ENCODE measurements at regions not wholly inside any gene's neighbourhood (a gene's known extent, or its start where the extent isn't known, plus 50 kb on each side); places are given as distances from the start of the nearest gene placed in this dataset.

DNA sequence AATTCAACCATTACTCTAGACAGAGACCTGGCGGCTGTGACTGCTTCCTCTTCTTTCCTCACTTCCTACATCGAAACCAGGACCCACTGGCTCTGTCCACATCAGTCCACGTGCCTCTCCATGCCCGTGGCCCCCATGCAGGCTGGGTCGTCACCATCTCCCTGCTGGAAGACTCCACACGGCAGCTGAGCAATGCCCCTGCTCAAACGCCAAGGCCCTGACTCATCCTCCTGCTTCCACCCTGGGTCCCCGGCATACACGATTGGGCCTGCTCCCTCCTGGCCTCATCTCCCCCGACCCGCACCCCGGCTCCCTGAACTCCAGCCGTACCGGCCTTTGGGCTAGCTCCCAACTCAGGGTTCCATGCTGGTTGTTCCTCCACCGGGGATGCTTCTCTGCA is 67.2 kb upstream of the IER5L start:
- DNase-seq, result no peak

- no peak for DNase-seq
These were observed 65.0 kb upstream of the IER5L start for GRCh38 chr9:129242971-129243561.

DNA sequence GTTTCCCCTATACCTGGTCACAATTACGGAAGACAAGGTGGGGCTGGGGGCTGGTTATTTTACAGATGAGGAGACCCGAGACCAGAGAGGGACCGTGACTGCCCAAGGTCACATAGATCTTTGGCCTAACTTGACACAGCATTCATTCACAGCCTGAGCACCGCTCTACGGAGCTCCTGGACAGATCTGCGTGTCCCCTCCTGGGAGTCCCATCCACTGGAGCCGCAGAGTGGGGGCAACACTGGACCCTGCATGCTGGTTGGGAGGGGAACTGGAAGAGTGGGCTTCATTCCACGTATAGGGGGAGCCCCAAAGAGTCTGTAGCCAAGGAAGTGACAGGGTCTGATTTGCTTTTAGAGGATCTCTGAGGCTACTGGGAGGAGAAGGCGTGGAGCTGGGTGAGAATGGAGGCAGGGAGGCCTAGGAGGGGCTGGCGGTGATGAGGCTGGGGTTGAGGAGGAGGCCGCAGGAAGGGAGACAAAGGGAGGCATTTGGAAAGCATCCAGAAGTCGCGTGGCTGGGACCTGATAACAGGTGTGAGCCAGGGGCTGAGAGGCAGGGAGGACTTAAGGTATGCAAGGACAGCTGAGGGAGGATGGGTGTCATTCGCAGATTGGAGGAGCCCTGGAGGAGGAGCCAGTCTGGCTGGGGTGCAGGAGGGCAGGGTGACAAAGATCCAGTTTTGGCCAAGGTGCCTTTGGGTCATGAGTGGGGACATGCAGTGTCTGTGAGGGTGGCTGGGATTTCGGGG is 64.3 kb upstream of the IER5L start:
- no peak for DNase-seq

GRCh38 chr9:129241725-129242124 is 63.7 kb upstream of the IER5L start:
- DNase-seq, result no peak

GRCh38 chr9:129240581-129241211 is 62.6 kb upstream of the IER5L start:
- no peak for DNase-seq

- no peak for DNase-seq
These were observed 62.0 kb upstream of the IER5L start for GRCh38 chr9:129239946-129240490.

DNA sequence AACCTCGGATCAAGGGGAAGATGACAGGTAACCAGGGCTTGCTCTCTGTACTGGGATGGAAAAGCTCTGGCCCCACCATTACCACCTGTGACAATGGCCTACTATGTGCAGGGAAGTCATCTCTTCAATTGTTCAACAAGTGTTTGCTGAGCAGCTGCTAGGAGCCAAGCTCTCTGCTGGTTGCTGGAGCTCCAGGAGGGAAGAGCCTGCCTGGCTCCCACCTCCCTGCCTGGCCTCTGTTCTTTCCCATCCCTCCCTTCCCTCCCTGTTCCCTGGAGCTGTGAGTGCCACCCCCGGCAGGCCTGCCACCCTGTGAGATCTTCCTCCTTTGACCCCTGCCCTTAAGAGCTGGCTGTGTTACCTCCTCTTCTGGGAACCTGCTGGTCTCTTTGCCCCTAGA is 59.7 kb upstream of the IER5L start:
- no peak for DNase-seq

DNA sequence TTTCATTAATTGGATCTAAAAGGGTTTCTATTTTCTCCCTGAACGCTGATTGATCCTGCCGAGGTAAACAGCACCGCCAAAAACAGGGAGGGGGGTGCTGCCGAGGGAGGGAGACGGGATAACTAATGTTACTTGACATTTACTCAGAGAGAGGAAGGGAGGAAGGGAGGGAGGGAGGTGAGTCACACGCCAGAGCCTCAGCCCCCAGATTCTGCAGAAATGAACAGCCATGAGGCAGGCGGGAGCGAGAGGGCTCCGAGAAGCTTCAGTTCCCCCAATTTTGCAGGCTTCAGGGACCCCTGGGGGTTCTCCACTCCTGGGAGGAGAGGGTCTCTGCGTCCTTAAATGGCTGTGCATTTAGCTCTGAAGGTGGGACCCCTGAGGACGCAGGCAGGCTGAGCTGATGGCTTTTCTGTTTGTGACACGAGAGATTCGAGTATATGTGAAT is 59.1 kb upstream of the IER5L start:
- peak; percentile 43 for DNase-seq

GRCh38 chr9:129236441-129237145 is 58.5 kb upstream of the IER5L start:
- no peak for DNase-seq

- DNase-seq, result peak; percentile 72
These were observed 57.9 kb upstream of the IER5L start for GRCh38 chr9:129235931-129236331.

DNA sequence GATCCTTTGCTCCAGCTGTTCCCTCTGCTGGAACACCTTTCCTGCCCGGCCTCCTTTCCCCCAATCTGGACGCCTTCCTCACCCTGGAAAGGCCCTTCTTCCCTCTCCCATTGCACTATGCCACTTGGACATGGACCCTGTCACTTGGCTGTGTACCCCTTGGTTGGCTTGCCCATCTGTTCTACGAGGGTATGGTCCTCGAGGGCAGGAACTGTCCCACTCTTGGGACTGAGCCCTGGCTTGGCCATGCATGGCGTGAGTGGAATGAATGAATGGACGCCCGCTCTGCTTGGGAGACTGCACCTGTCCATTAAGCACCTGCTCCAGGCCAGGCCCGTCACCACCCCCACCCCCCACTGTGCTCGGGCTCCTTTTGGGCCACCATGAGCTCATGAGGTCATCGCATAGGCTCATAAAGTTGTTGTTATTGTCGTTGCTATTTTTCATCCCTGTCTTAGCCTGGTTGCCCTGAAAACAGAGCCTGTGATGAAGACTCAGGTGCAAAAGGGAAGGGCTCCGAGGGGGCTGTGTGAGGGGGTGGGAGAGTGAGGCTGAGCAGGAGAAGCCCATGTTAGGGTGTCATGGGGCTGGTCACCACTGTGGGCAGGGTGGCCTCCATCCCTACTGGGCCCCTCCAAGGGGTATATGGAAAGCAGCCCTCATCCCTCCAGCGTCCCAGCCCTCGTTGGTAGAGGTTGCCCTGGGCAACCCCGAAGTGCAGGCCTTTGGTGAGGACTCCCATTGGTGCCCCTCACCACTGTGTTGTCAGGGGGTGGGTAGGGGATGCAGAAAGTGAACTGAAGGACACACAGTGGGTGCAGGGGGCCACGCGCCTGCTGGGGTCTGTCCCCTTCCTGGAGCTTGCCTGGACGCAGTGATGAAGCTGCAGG is 57.2 kb upstream of the IER5L start:
- no peak for DNase-seq

GRCh38 chr9:129234491-129234890 is 56.4 kb upstream of the IER5L start:
- no peak for DNase-seq

- DNase-seq, result no peak
These were observed 55.0 kb upstream of the IER5L start for GRCh38 chr9:129232839-129233591.

GRCh38 chr9:129231759-129232158 is 53.7 kb upstream of the IER5L start:
- DNase-seq, result no peak

GRCh38 chr9:129231022-129231739 is 53.1 kb upstream of the IER5L start:
- DNase-seq, result no peak

- no peak for DNase-seq
These were observed 52.2 kb upstream of the IER5L start for GRCh38 chr9:129230302-129230701.

All from activated CD4-positive, alpha-beta T cell treated with anti-CD3 and anti-CD28 coated beads, Interleukin-2, amount 50 U/mL, for 16 hours (primary cell).